SK-N-MC (cell line): ENCODE measurements at regions not wholly inside any gene's neighbourhood (a gene's known extent, or its start where the extent isn't known, plus 50 kb on each side); places are given as distances from the start of the nearest gene placed in this dataset.

Experiments used
- DNase-seq: peaks from one replicate; pipeline ENCODE4 v3.0.0-alpha.2; 2011; ENCODE audit warnings: low read depth, low spot score
- H3K27ac ChIP-seq: fragments of 200-600 bp; sonication (generic); 2 replicates; pipeline ENCODE4 v1.5.1; 2016; ENCODE audit warnings: mixed run types
- H3K36me3 ChIP-seq: fragments of 200-600 bp; sonication (generic); 2 replicates; pipeline ENCODE4 v1.6.1; 2017; ENCODE audit warnings: antibody characterized with exemption, low read length, mixed read lengths; ENCODE audit not compliant: insufficient read depth
- H3K4me3 ChIP-seq: fragments of 200-600 bp; sonication (generic); 2 replicates; pipeline ENCODE4 v1.5.1; 2016
- H3K9ac ChIP-seq: fragments of 200-600 bp; sonication (generic); 2 replicates; pipeline ENCODE4 v1.8.0; 2017; ENCODE audit warnings: mixed run types, mixed read lengths; ENCODE audit not compliant: insufficient read length
- H3K9me3 ChIP-seq: fragments of 200-600 bp; sonication (generic); 2 replicates; pipeline ENCODE4 v1.6.1; 2017; ENCODE audit warnings: low read depth, mild to moderate bottlenecking, antibody characterized with exemption, low read length, moderate library complexity, mixed read lengths
- EZH2 ChIP-seq: fragments of 200-600 bp; sonication (generic); IDR thresholded peaks from one replicate; pipeline ENCODE4 v1.6.1; 2017; ENCODE audit warnings: antibody characterized with exemption
- FOXP2 ChIP-seq: optimal IDR thresholded peaks from 2 replicates; pipeline ENCODE3; 2011; ENCODE audit warnings: mild to moderate bottlenecking, moderate library complexity; ENCODE audit not compliant: insufficient read depth; ENCODE audit errors: extremely low read length, control extremely low read depth
- POLR2AphosphoS5 ChIP-seq: IDR thresholded peaks from 2 replicates; pipeline ENCODE4 v1.6.1; 2012; ENCODE audit warnings: mild to moderate bottlenecking, low read depth, low read length, borderline replicate concordance

DNA sequence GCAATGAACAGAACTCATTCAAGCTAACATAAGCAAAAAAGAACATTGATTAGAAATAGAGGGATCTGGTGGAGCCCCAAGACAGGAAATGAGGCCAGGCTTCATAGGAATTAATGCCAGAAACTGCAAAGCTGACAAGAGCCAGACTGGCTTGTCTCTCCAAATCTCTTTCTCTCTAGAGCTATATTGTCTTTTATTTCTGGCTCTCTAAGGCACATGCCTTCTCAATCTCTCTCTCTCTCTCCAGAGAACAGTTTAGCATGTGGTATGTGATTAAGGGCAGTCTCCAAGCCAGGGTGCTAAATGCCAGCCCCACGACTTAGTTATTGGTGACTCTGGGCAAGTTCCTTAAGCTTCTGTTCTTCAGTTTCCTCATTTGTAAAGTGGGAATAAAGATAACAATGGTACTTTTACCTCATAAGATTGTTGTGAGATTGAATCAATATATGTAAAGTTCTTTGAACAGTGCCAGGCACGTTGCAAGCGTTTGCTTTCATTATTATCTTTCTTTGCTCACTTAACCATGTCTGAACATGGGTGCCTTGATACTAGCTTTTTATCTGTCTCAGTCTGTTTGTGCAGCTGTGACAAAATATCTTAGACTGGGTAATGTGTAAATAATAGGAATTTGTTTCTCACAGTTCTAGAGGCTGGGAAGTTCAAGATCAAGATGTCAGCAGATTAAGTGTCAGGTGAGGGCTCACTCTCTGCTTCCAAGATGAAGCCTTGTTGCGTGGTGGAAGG is 123.2 kb downstream of the BDH1 start:
- DNase-seq, result no peak
- peak overlapping the region; percentile 23 for H3K4me3 ChIP-seq
- H3K9ac ChIP-seq, result no peak overlapping the region
- no peaks in the 10 kb centered on the region for H3K9me3 ChIP-seq
- TF ChIP-seq FOXP2 (no peak), EZH2 (no peak), POLR2AphosphoS5 (no peak)
- no peaks in the 10 kb centered on the region for H3K36me3 ChIP-seq
- H3K27ac ChIP-seq, result peak overlapping the region; percentile 89

DNA sequence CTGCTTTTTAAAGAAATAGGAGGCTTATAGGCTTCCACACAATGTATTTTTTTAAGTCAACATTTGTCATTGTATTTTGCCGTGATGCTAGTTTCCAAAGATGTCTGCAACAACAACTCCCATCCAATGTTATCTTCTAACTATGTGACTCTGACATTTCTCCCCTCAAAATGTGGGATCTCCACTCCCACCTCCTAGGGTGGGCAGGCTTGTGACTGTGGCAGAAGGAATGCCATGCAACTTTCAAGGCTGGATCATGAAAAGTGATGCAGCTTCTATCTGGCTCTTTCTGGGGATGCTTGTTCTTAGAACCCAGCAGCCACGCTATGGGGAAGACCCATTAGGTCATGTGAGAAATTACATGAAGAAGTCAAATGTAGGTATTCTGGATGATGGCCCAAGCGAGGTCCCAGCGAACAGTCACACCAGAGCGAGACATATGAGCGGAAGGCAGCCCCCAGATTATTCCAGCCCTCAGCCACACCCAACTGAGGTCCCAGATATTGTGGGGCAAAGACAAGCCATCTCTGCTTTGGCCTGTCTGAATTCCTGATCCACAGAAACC is 124.3 kb downstream of the BDH1 start:
- H3K4me3 ChIP-seq, result no peak overlapping the region
- DNase-seq, result no peak
- peak overlapping the region; percentile 89; the same call in 1 of the 2 replicates for H3K27ac ChIP-seq
- TF ChIP-seq EZH2 (no peak), FOXP2 (no peak), POLR2AphosphoS5 (no peak)
- H3K9me3 ChIP-seq, result no peaks in the 10 kb centered on the region
- H3K36me3 ChIP-seq, result no peaks in the 10 kb centered on the region
- H3K9ac ChIP-seq, result no peak overlapping the region

DNA sequence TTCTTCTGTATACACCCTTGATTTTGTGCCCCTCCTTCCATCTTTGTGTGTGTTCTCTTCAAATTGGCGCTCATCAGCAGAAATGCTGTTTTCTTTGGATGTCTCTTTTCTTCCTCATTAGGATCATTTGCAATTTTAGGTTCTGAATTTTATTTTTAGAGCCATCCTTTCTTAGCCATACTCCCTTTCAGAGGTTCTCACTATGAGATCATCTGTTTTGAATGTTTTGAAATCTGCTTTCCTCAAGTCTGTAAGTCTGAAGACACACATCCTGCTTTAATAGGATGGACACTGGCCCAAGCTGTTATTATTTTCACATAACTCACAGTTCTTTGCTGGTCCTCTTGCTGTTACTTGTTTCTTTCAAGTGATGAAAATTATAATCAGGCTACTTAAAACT is 124.8 kb downstream of the BDH1 start:
- no peak for DNase-seq
- no peaks in the 10 kb centered on the region for H3K9me3 ChIP-seq
- H3K27ac ChIP-seq, result no peak overlapping the region
- TF ChIP-seq POLR2AphosphoS5, result no peak
- TF ChIP-seq EZH2, result no peak
- TF ChIP-seq FOXP2, result no peak
- no peak overlapping the region for H3K4me3 ChIP-seq
- H3K36me3 ChIP-seq, result no peaks in the 10 kb centered on the region
- no peak overlapping the region for H3K9ac ChIP-seq

- no peak overlapping the region for H3K27ac ChIP-seq
- TF ChIP-seq FOXP2, result no peak
- TF ChIP-seq EZH2, result no peak
- TF ChIP-seq POLR2AphosphoS5, result no peak
- H3K4me3 ChIP-seq, result no peak overlapping the region
- no peaks in the 10 kb centered on the region for H3K36me3 ChIP-seq
- no peaks in the 10 kb centered on the region for H3K9me3 ChIP-seq
- no peak overlapping the region for H3K9ac ChIP-seq
- DNase-seq, result no peak
These were observed 125.3 kb downstream of the BDH1 start for GRCh38 chr3:197430502-197430901.

DNA sequence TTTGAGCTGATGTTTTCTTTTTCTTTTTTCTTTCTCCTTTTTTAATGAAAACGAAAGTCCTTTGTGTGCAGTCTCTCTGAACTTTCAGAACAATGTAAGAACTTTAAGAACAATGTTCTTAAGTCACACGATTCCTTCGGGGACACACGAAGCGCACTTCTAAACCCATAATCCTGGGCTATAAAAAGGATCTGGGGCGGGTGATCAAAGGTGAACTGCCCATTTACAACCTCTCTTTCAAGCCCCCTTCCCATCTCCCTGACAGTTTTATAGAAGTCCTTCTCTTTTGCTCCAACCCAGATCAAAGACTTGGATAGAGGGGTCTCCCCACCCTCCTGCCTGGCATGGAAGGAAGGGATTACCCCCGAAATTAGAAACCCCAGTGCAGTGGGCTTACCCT is 126.8 kb downstream of the BDH1 start:
- no peak overlapping the region for H3K27ac ChIP-seq
- DNase-seq, result no peak
- no peak overlapping the region for H3K9ac ChIP-seq
- no peak overlapping the region for H3K4me3 ChIP-seq
- H3K36me3 ChIP-seq, result no peaks in the 10 kb centered on the region
- no peaks in the 10 kb centered on the region for H3K9me3 ChIP-seq
- TF ChIP-seq FOXP2, result no peak
- TF ChIP-seq EZH2, result no peak
- TF ChIP-seq POLR2AphosphoS5, result no peak

- Histone ChIP-seq H3K4me3 (no peak overlapping the region), H3K9ac (no peak overlapping the region), H3K27ac (no peak overlapping the region), H3K36me3 (no peaks in the 10 kb centered on the region), H3K9me3 (no peaks in the 10 kb centered on the region)
- no peak for TF ChIP-seq FOXP2
- no peak for TF ChIP-seq EZH2
- no peak for TF ChIP-seq POLR2AphosphoS5
- no peak for DNase-seq
These were observed 127.5 kb downstream of the BDH1 start for GRCh38 chr3:197428117-197428801.

DNA sequence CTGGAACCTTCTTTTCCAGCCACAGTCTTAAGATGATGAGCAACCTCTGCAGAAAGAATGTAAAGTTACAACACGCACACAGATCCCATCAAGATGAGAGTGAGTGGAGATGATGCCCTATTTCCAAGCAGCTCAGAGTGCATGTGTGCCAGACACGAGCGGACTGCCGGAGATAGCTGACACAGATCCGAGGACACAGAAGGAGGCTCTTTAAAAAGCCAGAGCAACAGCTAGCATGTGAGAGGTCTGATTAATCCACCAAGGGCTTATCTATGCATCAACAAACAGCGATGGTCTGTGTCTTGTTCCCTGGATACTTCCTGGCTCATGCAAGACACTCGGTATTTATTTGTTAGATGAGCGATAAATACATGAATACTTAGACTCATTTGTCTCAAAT is 128.6 kb upstream of the DLG1 start:
- Histone ChIP-seq H3K4me3 (no peak overlapping the region), H3K36me3 (no peaks in the 10 kb centered on the region), H3K27ac (no peak overlapping the region), H3K9me3 (no peaks in the 10 kb centered on the region), H3K9ac (no peak overlapping the region)
- TF ChIP-seq EZH2 (no peak), POLR2AphosphoS5 (no peak), FOXP2 (no peak)
- no peak for DNase-seq

GRCh38 chr3:197426121-197426566 is 127.7 kb upstream of the DLG1 start:
- no peaks in the 10 kb centered on the region for H3K36me3 ChIP-seq
- peak overlapping the region; percentile 31 for H3K4me3 ChIP-seq
- peak overlapping the region; percentile 69; the same call in 1 of the 2 replicates for H3K27ac ChIP-seq
- H3K9ac ChIP-seq, result no peak overlapping the region
- TF ChIP-seq FOXP2 (no peak), POLR2AphosphoS5 (no peak), EZH2 (no peak)
- DNase-seq, result no peak
- H3K9me3 ChIP-seq, result no peaks in the 10 kb centered on the region
